C4-2B (cell line): ENCODE measurements at regions not wholly inside any gene's neighbourhood (a gene's known extent, or its start where the extent isn't known, plus 50 kb on each side); places are given as distances from the start of the nearest gene placed in this dataset.

Experiments used
- H3K27ac ChIP-seq: fragments of 450-650 bp; 2 replicates; pipeline ENCODE4 v1.5.1; 2017
- ZFX ChIP-seq: fragments of 450-650 bp; IDR thresholded peaks from 2 replicates; pipeline ENCODE4 v1.6.1; 2017
- TF ChIP-seq, protein P1 (sequence below): fragments of 450-650 bp; conservative IDR thresholded peaks from 2 replicates; pipeline ENCODE4 v1.5.1; 2017; ENCODE audit warnings: mild to moderate bottlenecking

DNA sequence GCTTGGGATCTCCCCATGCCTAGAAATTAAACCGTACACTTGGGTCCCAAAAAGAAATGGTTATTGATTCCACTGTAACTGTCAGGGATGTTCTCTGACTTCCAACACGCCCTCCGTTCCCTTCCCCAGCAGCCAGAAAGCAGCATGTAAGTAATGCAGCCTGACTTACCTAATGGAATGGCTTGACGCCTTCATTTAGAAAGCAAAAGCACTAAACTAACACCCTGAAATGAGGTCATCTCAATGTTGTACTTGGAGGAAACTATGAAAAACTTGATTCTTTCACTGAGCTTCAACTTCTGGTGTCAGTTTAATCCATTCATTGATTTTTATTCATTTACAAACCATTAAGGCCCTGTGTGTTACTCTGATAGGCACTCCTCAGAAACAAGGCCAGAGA lies 110.8 kb upstream of the NOCT start:
- no peak for TF ChIP-seq ZFX
- TF ChIP-seq, protein P1, sequence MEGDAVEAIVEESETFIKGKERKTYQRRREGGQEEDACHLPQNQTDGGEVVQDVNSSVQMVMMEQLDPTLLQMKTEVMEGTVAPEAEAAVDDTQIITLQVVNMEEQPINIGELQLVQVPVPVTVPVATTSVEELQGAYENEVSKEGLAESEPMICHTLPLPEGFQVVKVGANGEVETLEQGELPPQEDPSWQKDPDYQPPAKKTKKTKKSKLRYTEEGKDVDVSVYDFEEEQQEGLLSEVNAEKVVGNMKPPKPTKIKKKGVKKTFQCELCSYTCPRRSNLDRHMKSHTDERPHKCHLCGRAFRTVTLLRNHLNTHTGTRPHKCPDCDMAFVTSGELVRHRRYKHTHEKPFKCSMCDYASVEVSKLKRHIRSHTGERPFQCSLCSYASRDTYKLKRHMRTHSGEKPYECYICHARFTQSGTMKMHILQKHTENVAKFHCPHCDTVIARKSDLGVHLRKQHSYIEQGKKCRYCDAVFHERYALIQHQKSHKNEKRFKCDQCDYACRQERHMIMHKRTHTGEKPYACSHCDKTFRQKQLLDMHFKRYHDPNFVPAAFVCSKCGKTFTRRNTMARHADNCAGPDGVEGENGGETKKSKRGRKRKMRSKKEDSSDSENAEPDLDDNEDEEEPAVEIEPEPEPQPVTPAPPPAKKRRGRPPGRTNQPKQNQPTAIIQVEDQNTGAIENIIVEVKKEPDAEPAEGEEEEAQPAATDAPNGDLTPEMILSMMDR = no peak

DNA sequence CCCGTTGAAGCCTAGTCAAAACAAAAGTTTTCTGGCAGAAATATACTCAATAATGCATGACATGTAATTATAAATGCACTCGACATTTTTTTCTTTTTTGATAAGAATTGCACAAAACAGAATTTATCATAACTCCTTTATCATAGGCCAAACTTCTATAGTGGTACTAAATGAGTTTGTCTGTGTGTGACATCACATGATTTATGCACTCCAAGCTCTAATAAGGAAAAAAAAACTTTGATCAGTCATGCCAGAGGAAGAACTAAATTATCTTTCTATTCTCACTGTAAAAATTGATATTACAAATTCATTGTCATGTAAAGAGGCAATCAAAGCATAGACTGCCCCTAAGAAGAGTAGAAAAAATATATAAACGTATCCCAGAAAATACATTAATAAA lies 112.4 kb upstream of the NOCT start:
- no peak overlapping the region for H3K27ac ChIP-seq
- TF ChIP-seq, protein P1 = no peak
- no peak for TF ChIP-seq ZFX

More for the DNA sequence above, 110.8 kb upstream of the NOCT start:
- no peak overlapping the region for H3K27ac ChIP-seq

DNA sequence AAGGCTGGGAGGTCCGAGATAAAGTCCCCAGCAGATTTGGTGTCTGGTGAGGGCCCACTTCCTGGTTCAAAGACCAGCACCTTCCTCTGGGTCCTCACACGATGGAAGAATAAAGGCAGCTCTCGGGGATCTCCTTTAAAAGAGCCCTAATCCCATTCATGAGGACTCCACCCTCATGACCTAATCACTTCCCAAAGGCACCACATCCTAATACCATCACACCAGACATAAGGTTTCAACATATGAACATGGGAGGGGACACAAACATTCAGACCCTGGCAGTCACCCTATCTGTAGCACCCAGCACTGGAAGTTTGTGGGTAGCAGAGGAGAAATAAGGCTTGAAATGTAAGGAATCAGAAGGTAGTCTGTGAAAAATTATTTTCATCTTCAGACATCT lies 112.9 kb upstream of the NOCT start:
- TF ChIP-seq ZFX = no peak
- TF ChIP-seq, protein P1 = no peak
- H3K27ac ChIP-seq = no peak overlapping the region

DNA sequence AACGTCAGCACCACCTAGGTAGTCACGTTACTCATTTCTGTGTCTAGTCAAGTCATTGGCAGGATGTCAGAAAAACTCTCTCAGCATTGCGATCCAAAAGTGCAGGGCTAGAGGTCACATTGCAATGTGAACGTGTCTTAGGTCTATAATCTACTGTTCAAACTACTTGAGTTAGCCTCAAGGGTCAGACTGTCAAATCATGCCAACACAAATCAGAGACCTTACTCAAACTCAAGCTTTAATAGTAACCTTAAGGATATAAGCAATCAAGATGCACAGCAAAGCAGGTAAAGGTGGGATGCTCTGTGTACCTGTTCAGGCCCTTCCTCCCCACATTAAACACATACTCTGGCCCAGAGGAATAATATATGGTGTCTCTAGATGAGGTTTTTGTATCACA lies 114.4 kb upstream of the NOCT start:
- TF ChIP-seq, protein P1 = no peak
- TF ChIP-seq ZFX = no peak
- H3K27ac ChIP-seq = no peak overlapping the region

DNA sequence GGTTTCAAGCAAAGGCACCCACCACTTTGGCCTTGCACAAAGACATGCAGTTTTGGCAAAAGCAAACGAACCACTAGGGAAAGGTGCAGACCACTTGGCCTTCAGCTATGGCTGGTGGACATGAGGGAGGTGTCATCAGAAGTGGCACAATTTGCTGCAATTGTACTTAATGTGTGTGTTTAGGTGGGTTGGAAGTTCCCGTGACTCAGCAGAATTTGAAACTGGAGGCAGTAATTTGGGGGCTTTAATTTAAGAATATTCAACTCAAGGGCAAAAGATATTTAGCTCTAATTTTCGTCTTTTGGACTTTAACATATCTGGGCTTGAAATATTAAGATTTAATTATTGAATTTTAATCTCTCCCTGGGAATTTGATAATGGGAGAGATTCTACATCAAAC lies 115.6 kb upstream of the NOCT start:
- H3K27ac ChIP-seq = peak overlapping the region; percentile 31; the same call in 1 of the 2 replicates
- TF ChIP-seq, protein P1 = no peak
- TF ChIP-seq ZFX = no peak

DNA sequence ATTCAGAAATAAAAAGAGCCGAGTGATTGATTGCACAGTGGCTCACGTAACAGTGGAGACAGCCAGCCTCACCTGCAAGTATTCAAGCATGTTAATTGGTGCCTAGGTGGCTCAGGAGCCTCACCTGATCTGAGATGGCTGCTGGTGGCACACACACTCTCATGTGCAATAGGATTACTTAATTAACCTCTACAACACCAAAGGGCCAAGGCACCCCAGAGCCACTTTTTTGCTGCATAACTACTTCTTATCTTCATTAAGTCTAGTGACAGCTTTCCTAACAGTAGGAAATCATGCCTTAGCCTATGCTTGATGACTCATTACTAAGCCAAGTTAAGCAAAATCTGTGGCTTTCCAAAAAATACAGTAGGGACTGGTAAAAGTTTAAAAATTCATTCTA lies 117.3 kb upstream of the NOCT start:
- TF ChIP-seq, protein P1 = no peak
- peak overlapping the region; percentile 69 for H3K27ac ChIP-seq

DNA sequence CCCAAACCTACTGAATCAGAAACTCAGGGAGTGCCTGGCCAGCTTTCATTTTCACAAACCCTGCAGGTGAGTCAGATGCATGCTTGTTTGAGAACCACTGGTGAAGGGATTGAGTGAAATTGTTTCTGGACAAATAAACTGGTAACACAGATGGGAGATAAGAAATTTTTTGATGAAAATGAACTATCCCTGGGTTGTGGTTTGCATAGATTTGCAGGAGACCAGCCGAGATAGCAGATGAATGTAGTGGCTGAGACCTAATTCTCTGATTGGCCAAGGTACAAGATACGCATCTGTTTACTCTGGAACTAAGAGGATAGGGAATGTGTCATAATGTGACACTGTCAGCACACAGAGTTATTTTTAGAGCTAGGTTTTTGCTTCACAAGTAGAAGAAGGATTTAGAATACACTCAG lies 117.8 kb upstream of the NOCT start:
- TF ChIP-seq ZFX = no peak
- peak overlapping the region; percentile 69 for H3K27ac ChIP-seq

DNA sequence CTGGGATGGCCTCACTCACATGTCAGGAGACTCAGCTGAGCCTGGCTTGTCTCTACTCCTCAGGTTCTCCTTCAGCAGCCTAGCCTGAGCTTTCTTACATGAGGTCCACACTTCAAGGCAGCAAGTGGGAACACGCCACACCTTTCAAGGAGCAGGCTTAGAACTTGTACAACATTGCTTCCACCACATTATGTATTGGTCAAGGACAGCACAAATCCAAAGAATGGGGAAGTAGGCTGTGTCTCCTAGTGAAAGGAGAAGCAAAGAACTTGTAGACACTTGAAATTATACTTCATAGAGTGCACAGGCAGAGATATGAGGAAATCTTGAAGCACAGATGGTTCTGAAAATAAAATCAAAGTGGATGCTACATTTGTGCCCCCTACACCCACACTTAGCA lies 120.9 kb upstream of the NOCT start:
- TF ChIP-seq ZFX = no peak
- TF ChIP-seq, protein P1 = no peak
- H3K27ac ChIP-seq = no peak overlapping the region
